Osteoblast (primary cell): ENCODE measurements at regions not wholly inside any gene's neighbourhood (a gene's known extent, or its start where the extent isn't known, plus 50 kb on each side); places are given as distances from the start of the nearest gene placed in this dataset. TPM values are rescaled to one million over a fixed set of nuclear protein-coding genes. Genes with fewer than 3 reads are reported as not detected.
"Not testable (repeated sequence)": the region's sequence is repeated elsewhere in the genome, so short reads cannot be mapped to it uniquely, and the experiment has no call there.

ENCODE experiments used
- DNase-seq: peaks from one replicate; pipeline ENCODE4 v3.0.0; 2011; ENCODE audit warnings: low spot score, mixed read lengths; ENCODE audit not compliant: insufficient read length; ENCODE audit errors: missing footprints
- H2AFZ ChIP-seq: 2 replicates; pipeline ENCODE4 v1.6.0; 2011; ENCODE audit warnings: mild to moderate bottlenecking, low read length
- H3K27ac ChIP-seq: 2 replicates; pipeline ENCODE4 v1.5.1; 2011; ENCODE audit warnings: mild to moderate bottlenecking, low read depth, low read length, moderate library complexity
- H3K27me3 ChIP-seq: 2 replicates; pipeline ENCODE4 v1.6.0; 2012; ENCODE audit warnings: mild to moderate bottlenecking, control low read depth, inconsistent platforms, low read length, moderate library complexity; ENCODE audit not compliant: insufficient read depth
- H3K36me3 ChIP-seq: 2 replicates; pipeline ENCODE4 v1.5.1; 2011; ENCODE audit warnings: mild to moderate bottlenecking, low read length, control low read depth, moderate library complexity; ENCODE audit not compliant: insufficient read depth
- H3K4me1 ChIP-seq: 2 replicates; pipeline ENCODE4 v1.5.1; 2011; ENCODE audit warnings: mild to moderate bottlenecking, low read length, control low read depth, moderate library complexity; ENCODE audit not compliant: insufficient read depth
- H3K4me2 ChIP-seq: 2 replicates; pipeline ENCODE4 v1.6.0; 2011; ENCODE audit warnings: mild to moderate bottlenecking, low read length; ENCODE audit not compliant: insufficient read depth
- H3K4me3 ChIP-seq: fragments of 200-600 bp; sonication (generic); 3 replicates; pipeline ENCODE4 v1.5.1; 2012; ENCODE audit warnings: mild to moderate bottlenecking, low read length, inconsistent platforms; ENCODE audit not compliant: insufficient read depth
- H3K79me2 ChIP-seq: 2 replicates; pipeline ENCODE4 v1.6.0; 2012; ENCODE audit warnings: mild to moderate bottlenecking, low read length, control low read depth, inconsistent platforms; ENCODE audit not compliant: insufficient read depth
- H3K9me3 ChIP-seq: 2 replicates; pipeline ENCODE4 v1.5.1; 2011; ENCODE audit warnings: low read depth, low read length, control low read depth
- H4K20me1 ChIP-seq: 2 replicates; pipeline ENCODE4 v1.6.0; 2012; ENCODE audit warnings: mild to moderate bottlenecking, low read length, control low read depth; ENCODE audit not compliant: insufficient read depth
- small RNA-seq: library from RNA; depleted of rRNA; stranded (forward); fragments of <200 nt; gene quantifications from one replicate; pipeline ENCODE3, GENCODE V24; 2012
- TF ChIP-seq, protein P1 (sequence below): IDR thresholded peaks from 2 replicates; pipeline ENCODE4 v1.5.1; 2011; ENCODE audit warnings: mild to moderate bottlenecking, low read depth, low read length, moderate library complexity; ENCODE audit errors: extremely low read depth

- DNase-seq: no peak
- Histone ChIP-seq H3K27ac (no peak overlapping the region), H3K27me3 (no peaks in the 10 kb centered on the region), H3K4me1 (no peaks in the 10 kb centered on the region), H3K36me3 (no peaks in the 10 kb centered on the region), H3K4me3 (no peak overlapping the region), H3K4me2 (no peak overlapping the region), H3K79me2 (no peaks in the 10 kb centered on the region), H3K9me3 (no peaks in the 10 kb centered on the region), H4K20me1 (no peaks in the 10 kb centered on the region), H2AFZ (no peak overlapping the region)
- TF ChIP-seq, protein P1, sequence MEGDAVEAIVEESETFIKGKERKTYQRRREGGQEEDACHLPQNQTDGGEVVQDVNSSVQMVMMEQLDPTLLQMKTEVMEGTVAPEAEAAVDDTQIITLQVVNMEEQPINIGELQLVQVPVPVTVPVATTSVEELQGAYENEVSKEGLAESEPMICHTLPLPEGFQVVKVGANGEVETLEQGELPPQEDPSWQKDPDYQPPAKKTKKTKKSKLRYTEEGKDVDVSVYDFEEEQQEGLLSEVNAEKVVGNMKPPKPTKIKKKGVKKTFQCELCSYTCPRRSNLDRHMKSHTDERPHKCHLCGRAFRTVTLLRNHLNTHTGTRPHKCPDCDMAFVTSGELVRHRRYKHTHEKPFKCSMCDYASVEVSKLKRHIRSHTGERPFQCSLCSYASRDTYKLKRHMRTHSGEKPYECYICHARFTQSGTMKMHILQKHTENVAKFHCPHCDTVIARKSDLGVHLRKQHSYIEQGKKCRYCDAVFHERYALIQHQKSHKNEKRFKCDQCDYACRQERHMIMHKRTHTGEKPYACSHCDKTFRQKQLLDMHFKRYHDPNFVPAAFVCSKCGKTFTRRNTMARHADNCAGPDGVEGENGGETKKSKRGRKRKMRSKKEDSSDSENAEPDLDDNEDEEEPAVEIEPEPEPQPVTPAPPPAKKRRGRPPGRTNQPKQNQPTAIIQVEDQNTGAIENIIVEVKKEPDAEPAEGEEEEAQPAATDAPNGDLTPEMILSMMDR: no peak
Observed at GRCh38 chr20:30419466-30419865, 838.0 kb upstream of the DEFB115 start.

- H3K27ac ChIP-seq, H4K20me1 ChIP-seq, DNase-seq, H3K27me3 ChIP-seq, H3K79me2 ChIP-seq, H3K4me2 ChIP-seq, H3K4me3 ChIP-seq, H3K36me3 ChIP-seq, H3K9me3 ChIP-seq, H3K4me1 ChIP-seq, H2AFZ ChIP-seq: not testable (repeated sequence)
Observed at GRCh38 chr20:30419871-30420420, 837.5 kb upstream of the DEFB115 start.

Small RNA genes lying in the stretch of these regions (small RNA-seq; reads per million reads assigned to genes)
- gene CFTRP3 (not detected), gene MLLT10P1 (not detected), gene RF00019 (not detected)
